ENCODE measurements at regions not wholly inside any gene's neighbourhood (a gene's known extent, or its start where the extent isn't known, plus 50 kb on each side); places are given as distances from the start of the nearest gene placed in this dataset.

DNA sequence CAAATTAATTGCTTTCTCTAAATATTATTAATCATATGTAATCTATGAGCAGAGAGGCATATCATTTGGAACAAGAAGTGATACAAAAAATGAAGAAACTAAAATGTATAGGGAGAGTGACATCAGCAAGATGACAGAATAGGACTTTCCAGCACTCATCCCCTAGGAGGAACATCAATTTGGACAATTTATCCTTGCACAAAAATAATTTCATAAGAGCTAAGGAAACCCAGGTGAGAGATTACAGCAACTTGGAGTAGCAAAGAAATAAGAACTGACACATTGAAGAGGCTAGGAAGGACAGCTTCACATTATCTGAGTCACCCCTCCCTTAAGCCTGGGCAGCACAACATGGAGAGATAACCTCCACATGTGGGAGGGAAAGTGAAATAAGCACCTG is 347.5 kb downstream of the MAFB start:
- H3K9me2 ChIP-seq (replicated peaks; ENCODE audit: insufficient read depth), result no peaks in the 10 kb centered on the region
- no peaks in the 10 kb centered on the region for H3K9me3 ChIP-seq (ENCODE audit: low read depth)
- H3K4me1 ChIP-seq (ENCODE audit: insufficient read depth), result no peaks in the 10 kb centered on the region
- H2AFZ ChIP-seq, result no peak overlapping the region
- TF ChIP-seq, protein P1, sequence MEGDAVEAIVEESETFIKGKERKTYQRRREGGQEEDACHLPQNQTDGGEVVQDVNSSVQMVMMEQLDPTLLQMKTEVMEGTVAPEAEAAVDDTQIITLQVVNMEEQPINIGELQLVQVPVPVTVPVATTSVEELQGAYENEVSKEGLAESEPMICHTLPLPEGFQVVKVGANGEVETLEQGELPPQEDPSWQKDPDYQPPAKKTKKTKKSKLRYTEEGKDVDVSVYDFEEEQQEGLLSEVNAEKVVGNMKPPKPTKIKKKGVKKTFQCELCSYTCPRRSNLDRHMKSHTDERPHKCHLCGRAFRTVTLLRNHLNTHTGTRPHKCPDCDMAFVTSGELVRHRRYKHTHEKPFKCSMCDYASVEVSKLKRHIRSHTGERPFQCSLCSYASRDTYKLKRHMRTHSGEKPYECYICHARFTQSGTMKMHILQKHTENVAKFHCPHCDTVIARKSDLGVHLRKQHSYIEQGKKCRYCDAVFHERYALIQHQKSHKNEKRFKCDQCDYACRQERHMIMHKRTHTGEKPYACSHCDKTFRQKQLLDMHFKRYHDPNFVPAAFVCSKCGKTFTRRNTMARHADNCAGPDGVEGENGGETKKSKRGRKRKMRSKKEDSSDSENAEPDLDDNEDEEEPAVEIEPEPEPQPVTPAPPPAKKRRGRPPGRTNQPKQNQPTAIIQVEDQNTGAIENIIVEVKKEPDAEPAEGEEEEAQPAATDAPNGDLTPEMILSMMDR (IDR thresholded peaks at IDR 0.05; ENCODE audit: poor library complexity), result no peak
- TF ChIP-seq EZH2phosphoT487 (IDR thresholded peaks at IDR 0.05; ENCODE audit: low read depth, severe bottlenecking, unreplicated experiment), result no peak
- TF ChIP-seq EZH2 (IDR thresholded peaks at IDR 0.05; ENCODE audit: borderline replicate concordance), result no peak
- no peak for DNase-seq (ENCODE audit: low spot score)
- H3K36me3 ChIP-seq (replicated peaks; ENCODE audit: insufficient read depth, low read depth), result no peaks in the 10 kb centered on the region
- peaks cover 5% of the 10 kb centered on the region for H3K27me3 ChIP-seq
- no peaks in the 10 kb centered on the region for H4K20me1 ChIP-seq (ENCODE audit: insufficient read depth, poor library complexity, severe bottlenecking)
- no peak overlapping the region for H3K27ac ChIP-seq
- H3K79me2 ChIP-seq, result no peaks in the 10 kb centered on the region
- H3K4me3 ChIP-seq, result no peak overlapping the region
- no peak overlapping the region for H3K4me2 ChIP-seq

GRCh38 chr20:40339661-40340449 is 349.2 kb downstream of the MAFB start:
- WGBS (ENCODE audit: low lambda C conversion rate, missing lambda C conversion rate), result 92% methylated on average over 2 of the region's 2 CpGs
- Histone ChIP-seq H3K4me1 (ENCODE audit: insufficient read depth) (no peaks in the 10 kb centered on the region), H2AFZ (no peak overlapping the region), H3K27me3 (peaks cover 5% of the 10 kb centered on the region), H3K4me2 (no peak overlapping the region), H3K27ac (no peak overlapping the region), H3K9me2 (replicated peaks; ENCODE audit: insufficient read depth) (no peaks in the 10 kb centered on the region), H3K9me3 (ENCODE audit: low read depth) (no peaks in the 10 kb centered on the region), H3K79me2 (no peaks in the 10 kb centered on the region), H4K20me1 (ENCODE audit: insufficient read depth, poor library complexity, severe bottlenecking) (no peaks in the 10 kb centered on the region), H3K36me3 (replicated peaks; ENCODE audit: insufficient read depth, low read depth) (no peaks in the 10 kb centered on the region), H3K4me3 (no peak overlapping the region)
- TF ChIP-seq EZH2phosphoT487 (IDR thresholded peaks at IDR 0.05; ENCODE audit: low read depth, severe bottlenecking, unreplicated experiment), result no peak
- TF ChIP-seq, protein P1 (IDR thresholded peaks at IDR 0.05; ENCODE audit: poor library complexity), result no peak
- TF ChIP-seq EZH2 (IDR thresholded peaks at IDR 0.05; ENCODE audit: borderline replicate concordance), result no peak
- no peak for DNase-seq (ENCODE audit: low spot score)

- no peaks in the 10 kb centered on the region for H4K20me1 ChIP-seq (ENCODE audit: insufficient read depth, poor library complexity, severe bottlenecking)
- H3K4me3 ChIP-seq, result no peak overlapping the region
- WGBS (ENCODE audit: low lambda C conversion rate, missing lambda C conversion rate), result 86% methylated on average over 1 of the region's 1 CpG
- no peak overlapping the region for H3K27ac ChIP-seq
- H3K9me2 ChIP-seq (replicated peaks; ENCODE audit: insufficient read depth), result no peaks in the 10 kb centered on the region
- peaks cover 5% of the 10 kb centered on the region for H3K27me3 ChIP-seq
- H3K4me2 ChIP-seq, result no peak overlapping the region
- H3K79me2 ChIP-seq, result no peaks in the 10 kb centered on the region
- H3K9me3 ChIP-seq (ENCODE audit: low read depth), result no peaks in the 10 kb centered on the region
- no peaks in the 10 kb centered on the region for H3K4me1 ChIP-seq (ENCODE audit: insufficient read depth)
- H3K36me3 ChIP-seq (replicated peaks; ENCODE audit: insufficient read depth, low read depth), result no peaks in the 10 kb centered on the region
- no peak for TF ChIP-seq EZH2 (IDR thresholded peaks at IDR 0.05; ENCODE audit: borderline replicate concordance)
- TF ChIP-seq EZH2phosphoT487 (IDR thresholded peaks at IDR 0.05; ENCODE audit: low read depth, severe bottlenecking, unreplicated experiment), result no peak
- TF ChIP-seq, protein P1 (IDR thresholded peaks at IDR 0.05; ENCODE audit: poor library complexity), result no peak
- no peak for DNase-seq (ENCODE audit: low spot score)
- no peak overlapping the region for H2AFZ ChIP-seq
These were observed 352.5 kb downstream of the MAFB start for GRCh38 chr20:40336533-40336932.
